H1 (cell line): ENCODE measurements at regions not wholly inside any gene's neighbourhood (a gene's known extent, or its start where the extent isn't known, plus 50 kb on each side); places are given as distances from the start of the nearest gene placed in this dataset.

Experiments used
- CTCF ChIA-PET: fragments of 300-600 bp; sonication (Branson Sonifier 250); formaldehyde crosslinking; loops from one replicate; lab custom pipeline; 2021; ENCODE audit not compliant: partially characterized antibody; lab: Charles Lee
- POLR2A ChIA-PET: fragments of 300-600 bp; sonication (Branson Sonifier 250); formaldehyde crosslinking; loops from one replicate; lab custom pipeline; 2021; ENCODE audit warnings: inconsistent platforms; ENCODE audit not compliant: partially characterized antibody; lab: Charles Lee
- DNase-seq, 2 experiments: peaks; one replicate each; pipeline versions ENCODE4 v3.0.0 to v3.0.0-alpha.2; 2010 to 2022; ENCODE audit warnings: low spot score in 2 of 2, low read depth in 1 of 2, mixed read lengths in 1 of 2
- FAIRE-seq: peaks from 2 replicates; lab custom pipeline; 2011; peaks lifted over from hg19 to GRCh38; lab: Jason Lieb, UNC
- H2AFZ ChIP-seq: 2 replicates; pipeline ENCODE4 v1.8.1; 2012; ENCODE audit warnings: low read length, inconsistent platforms
- H2AK5ac ChIP-seq: 2 replicates; pipeline ENCODE4 v1.6.1; 2013; ENCODE audit warnings: low read depth, low read length
- H2BK120ac ChIP-seq: replicated peaks from 2 replicates; pipeline ENCODE3; 2013; ENCODE audit warnings: low read depth, low read length, inconsistent platforms
- H2BK12ac ChIP-seq: 2 replicates; pipeline ENCODE4 v1.6.1; 2013; ENCODE audit warnings: low read depth, low read length
- H2BK15ac ChIP-seq: 2 replicates; pipeline ENCODE4 v1.6.1; 2013; ENCODE audit warnings: low read length
- H2BK20ac ChIP-seq: 2 replicates; pipeline ENCODE4 v1.6.1; 2013; ENCODE audit warnings: low read length
- H2BK5ac ChIP-seq: 2 replicates; pipeline ENCODE4 v1.6.1; 2013; ENCODE audit warnings: low read depth, low read length
- H3K14ac ChIP-seq: 2 replicates; pipeline ENCODE4 v1.6.1; 2013; ENCODE audit warnings: inconsistent platforms; ENCODE audit not compliant: insufficient read length
- H3K18ac ChIP-seq: 2 replicates; pipeline ENCODE4 v1.6.1; 2013; ENCODE audit warnings: low read length; ENCODE audit errors: extremely low read depth
- H3K23ac ChIP-seq: 2 replicates; pipeline ENCODE4 v1.6.1; 2013; ENCODE audit warnings: inconsistent platforms; ENCODE audit not compliant: insufficient read length
- H3K23me2 ChIP-seq: 2 replicates; pipeline ENCODE4 v1.6.1; 2013; ENCODE audit warnings: low read depth, low read length
- H3K27ac ChIP-seq: 2 replicates; pipeline ENCODE4 v1.6.1; 2011; ENCODE audit warnings: low read depth, low read length, inconsistent platforms
- H3K27me3 ChIP-seq, 4 experiments: replicated peaks in 1 of 4; 1 replicate in 1 of 4; 2 replicates in 3 of 4; pipeline versions ENCODE4 v1.6.1 to v1.8.1; 2011 to 2013; ENCODE audit warnings: low read length in 3 of 4, mild to moderate bottlenecking in 3 of 4, inconsistent platforms in 2 of 4, mixed read lengths in 2 of 4, moderate library complexity in 1 of 4; ENCODE audit not compliant: control insufficient read depth in 3 of 4, insufficient read depth in 3 of 4; ENCODE audit errors: extremely low read depth in 1 of 4
- H3K36me3 ChIP-seq, 4 experiments: 2 replicates each; pipeline versions ENCODE4 v1.6.1 to v1.8.1; 2011 to 2013; ENCODE audit warnings: mild to moderate bottlenecking in 4 of 4, low read length in 3 of 4, moderate library complexity in 2 of 4, control low read depth in 1 of 4, inconsistent platforms in 1 of 4; ENCODE audit not compliant: insufficient read depth in 4 of 4, control insufficient read depth in 2 of 4
- H3K4ac ChIP-seq: replicated peaks from 2 replicates; pipeline ENCODE3; 2013; ENCODE audit warnings: low read length, low read depth, mixed read lengths, inconsistent platforms; ENCODE audit not compliant: insufficient read length
- H3K4me1 ChIP-seq, 4 experiments: replicated peaks in 1 of 4; 1 replicate in 1 of 4; 2 replicates in 3 of 4; pipeline versions ENCODE4 v1.6.1 to v1.8.1; 2011 to 2013; ENCODE audit warnings: low read length in 3 of 4, inconsistent platforms in 2 of 4, mixed read lengths in 1 of 4; ENCODE audit not compliant: insufficient read depth in 4 of 4, control insufficient read depth in 3 of 4
- H3K4me2 ChIP-seq, 2 experiments: 2 replicates each; pipeline versions ENCODE4 v1.6.1 to v1.8.1; 2011 to 2013; ENCODE audit warnings: low read depth in 2 of 2, low read length in 2 of 2, control low read depth in 1 of 2, inconsistent platforms in 1 of 2, mild to moderate bottlenecking in 1 of 2; ENCODE audit not compliant: insufficient read depth in 1 of 2
- H3K4me3 ChIP-seq, 4 experiments: fragments of 200-600, 300-600 bp in 1 of 4; sonication (generic), shearing (Covaris generic), sonication (Bioruptor Twin) in 1 of 4; 2 replicates each; pipeline versions ENCODE4 v1.5.1 to v1.8.1; 2011 to 2016; ENCODE audit warnings: low read length in 4 of 4, low read depth in 3 of 4, control low read depth in 2 of 4, inconsistent platforms in 2 of 4, mild to moderate bottlenecking in 2 of 4, mixed read lengths in 1 of 4, moderate library complexity in 1 of 4; ENCODE audit not compliant: insufficient read depth in 2 of 4; ENCODE audit errors: extremely low read depth in 1 of 4
- H3K56ac ChIP-seq: replicated peaks from 2 replicates; pipeline ENCODE3; 2013; ENCODE audit warnings: low read depth, mild to moderate bottlenecking, mixed read lengths, low read length, inconsistent platforms; ENCODE audit not compliant: insufficient read length
- H3K79me1 ChIP-seq: 2 replicates; pipeline ENCODE4 v1.6.1; 2013; ENCODE audit warnings: low read depth, low read length, control low read depth
- H3K79me2 ChIP-seq, 2 experiments: 2 replicates each; pipeline versions ENCODE4 v1.6.1 to v1.8.1; 2012 to 2013; ENCODE audit warnings: low read length in 2 of 2, mild to moderate bottlenecking in 2 of 2, inconsistent platforms in 1 of 2; ENCODE audit not compliant: insufficient read depth in 2 of 2, control insufficient read depth in 1 of 2
- H3K9ac ChIP-seq, 4 experiments: replicated peaks in 1 of 4; 1 replicate in 1 of 4; 2 replicates in 3 of 4; pipeline versions ENCODE4 v1.6.1 to v1.8.1; 2011 to 2013; ENCODE audit warnings: low read depth in 3 of 4, low read length in 3 of 4, control low read depth in 2 of 4, mild to moderate bottlenecking in 2 of 4, moderate library complexity in 2 of 4, inconsistent platforms in 1 of 4; ENCODE audit errors: extremely low read depth in 1 of 4
- H3K9me3 ChIP-seq, 2 experiments: 2 replicates each; pipeline versions ENCODE4 v1.6.1 to v1.8.1; 2012 to 2013; ENCODE audit warnings: mild to moderate bottlenecking in 2 of 2, moderate library complexity in 2 of 2, control low read depth in 1 of 2, inconsistent platforms in 1 of 2, low read depth in 1 of 2, low read length in 1 of 2, mixed read lengths in 1 of 2; ENCODE audit not compliant: insufficient read depth in 2 of 2
- H4K20me1 ChIP-seq, 2 experiments: replicated peaks in 1 of 2; 2 replicates each; pipeline versions ENCODE3 to v1.8.1; 2011 to 2013; ENCODE audit warnings: inconsistent platforms in 2 of 2, low read length in 2 of 2, mild to moderate bottlenecking in 1 of 2; ENCODE audit not compliant: insufficient read depth in 2 of 2, control insufficient read depth in 1 of 2
- H4K5ac ChIP-seq: 2 replicates; pipeline ENCODE4 v1.6.1; 2013; ENCODE audit warnings: low read length, low read depth, mixed read lengths, inconsistent platforms; ENCODE audit not compliant: insufficient read length
- H4K8ac ChIP-seq: 2 replicates; pipeline ENCODE4 v1.8.0; 2013; ENCODE audit warnings: mild to moderate bottlenecking, moderate library complexity, low read length, inconsistent platforms; ENCODE audit not compliant: insufficient read depth; ENCODE audit errors: extremely low read depth
- H4K91ac ChIP-seq: replicated peaks from 2 replicates; pipeline ENCODE3; 2013; ENCODE audit warnings: low read length, mixed read lengths, inconsistent platforms; ENCODE audit not compliant: insufficient read length
- ATF2 ChIP-seq: IDR thresholded peaks from 2 replicates; pipeline ENCODE4 v1.6.1; 2012; ENCODE audit warnings: low read length, inconsistent platforms
- CBX8 ChIP-seq: fragments of 300-800, 300-1000 bp; sonication (generic); IDR thresholded peaks from 2 replicates; pipeline ENCODE4 v1.7.1; 2016; ENCODE audit warnings: low read depth, low read length, borderline replicate concordance
- FOSL1 ChIP-seq: IDR thresholded peaks from 2 replicates; pipeline ENCODE4 v1.6.1; 2011; ENCODE audit warnings: mild to moderate bottlenecking, low read depth, low read length, moderate library complexity; ENCODE audit not compliant: insufficient read depth
- JUND ChIP-seq: IDR thresholded peaks from 2 replicates; pipeline ENCODE4 v1.6.1; 2011; ENCODE audit warnings: mild to moderate bottlenecking, improper control_type of control experiment, low read length
- NANOG ChIP-seq: IDR thresholded peaks from 2 replicates; pipeline ENCODE4 v1.6.1; 2011; ENCODE audit warnings: low read length, low read depth, mild to moderate bottlenecking, inconsistent platforms; ENCODE audit not compliant: insufficient read depth, poor library complexity, severe bottlenecking
- SAP30 ChIP-seq: fragments of 300-600 bp; sonication (generic); IDR thresholded peaks from 2 replicates; pipeline ENCODE4 v1.7.1; 2012; ENCODE audit warnings: low read length, moderate library complexity, mild to moderate bottlenecking, inconsistent platforms; ENCODE audit not compliant: insufficient read depth, insufficient replicate concordance
- TBP ChIP-seq: IDR thresholded peaks from 2 replicates; pipeline ENCODE4 v1.6.1; 2011; ENCODE audit warnings: low read depth, low read length, improper control_type of control experiment
- USF2 ChIP-seq: IDR thresholded peaks from 2 replicates; pipeline ENCODE4 v1.6.1; 2011; ENCODE audit warnings: low read length, improper control_type of control experiment
- WGBS, 2 experiments: shearing (Covaris generic) in 1 of 2; methylation state at CpG; one replicate each; pipeline versions ENCODE4 v1.1.6 to v1.1.7; 2013 to 2015; ENCODE audit warnings: low lambda C conversion rate in 2 of 2, mixed read lengths in 2 of 2, inconsistent platforms in 1 of 2, low coverage in 1 of 2, missing lambda C conversion rate in 1 of 2; ENCODE audit not compliant: insufficient replicate concordance in 2 of 2, insufficient coverage in 1 of 2, insufficient read length in 1 of 2; ENCODE audit errors: extremely low coverage in 1 of 2, missing lambda C conversion rate in 1 of 2; 5-methylcytosine and 5-hydroxymethylcytosine counted together

- no peak for TF ChIP-seq CBX8
- TF ChIP-seq SAP30: no peak
- no peak for TF ChIP-seq FOSL1
- TF ChIP-seq ATF2: no peak
- no peak for TF ChIP-seq TBP
- no peak for TF ChIP-seq NANOG
- TF ChIP-seq USF2: no peak
- TF ChIP-seq JUND: no peak
- Histone ChIP-seq H2BK120ac (no peak overlapping the region), H3K27me3 (peaks cover 0 to 1% (median 0%) of the 10 kb centered on the region in 4 experiments; a peak in 1 of 7 replicates), H4K91ac (no peak overlapping the region), H2AK5ac (no peak overlapping the region), H3K36me3 (no peaks in the 10 kb centered on the region), H4K20me1 (no peaks in the 10 kb centered on the region), H3K56ac (no peak overlapping the region), H3K79me2 (no peaks in the 10 kb centered on the region), H4K8ac (no peak overlapping the region), H2AFZ (no peak overlapping the region), H3K4me3 (no peak overlapping the region), H3K4me2 (no peak overlapping the region), H2BK20ac (no peak overlapping the region), H3K9ac (no peak overlapping the region), H4K5ac (no peak overlapping the region), H3K4me1 (no peaks in the 10 kb centered on the region), H2BK15ac (no peak overlapping the region), H3K9me3 (no peaks in the 10 kb centered on the region), H3K23ac (no peak overlapping the region), H3K27ac (no peak overlapping the region), H2BK12ac (no peak overlapping the region), H3K23me2 (no peaks in the 10 kb centered on the region), H3K79me1 (no peaks in the 10 kb centered on the region), H3K4ac (no peak overlapping the region), H2BK5ac (no peak overlapping the region), H3K14ac (no peak overlapping the region), H3K18ac (no peak overlapping the region)
- ChIA-PET CTCF (interaction anchor here (1.2 to 8.4 kb wide), 4 partner anchors 9 to 164 kb away, joined by 3 to 74 read pairs (median 7); no protein-coding TSS in a partner anchor), POLR2A (no interaction called here)
- WGBS, 2 experiments: 92% methylated on average over 4 of the region's 4 CpGs; no CpG with 5 or more reads in 1 of the 2 experiments
- FAIRE-seq (no peak), DNase-seq (no peak)
Observed at GRCh38 chr11:59267196-59267595, 54.5 kb upstream of the MPEG1 start.
